Loucy (cell line): ENCODE measurements at regions not wholly inside any gene's neighbourhood (a gene's known extent, or its start where the extent isn't known, plus 50 kb on each side); places are given as distances from the start of the nearest gene placed in this dataset.

Experiments
- EZH2phosphoT487 ChIP-seq: fragments of 200-600 bp; IDR thresholded peaks from 2 replicates; pipeline ENCODE4 v1.6.1; 2018; ENCODE audit warnings: antibody characterized with exemption, mild to moderate bottlenecking, moderate library complexity, borderline replicate concordance
- TF ChIP-seq, protein P1 (sequence below): fragments of 200-600 bp; sonication (generic); conservative IDR thresholded peaks from 2 replicates; pipeline ENCODE4 v1.5.1; 2014; ENCODE audit warnings: mild to moderate bottlenecking, antibody characterized with exemption, low read length

DNA sequence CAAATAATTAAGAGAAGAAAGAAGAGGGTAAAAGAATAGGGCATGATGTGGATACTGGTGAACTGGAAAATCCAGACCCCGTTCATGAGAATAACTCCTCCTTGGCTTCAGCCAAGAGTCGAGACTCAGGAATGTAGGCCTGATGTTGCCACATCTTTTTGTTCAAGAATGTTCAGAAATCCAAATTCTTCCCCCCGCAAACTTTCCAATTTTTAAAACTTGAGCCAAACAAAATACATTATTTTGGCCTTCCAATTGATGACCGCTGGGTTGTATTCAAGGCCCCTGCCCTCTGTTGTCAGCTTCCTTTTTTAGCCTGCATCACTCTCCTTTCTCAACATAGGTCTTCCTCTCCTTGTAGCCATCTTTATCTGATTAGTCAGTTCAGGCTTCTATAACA lies 106.1 kb downstream of the TNFAIP3 start:
- TF ChIP-seq, protein P1, sequence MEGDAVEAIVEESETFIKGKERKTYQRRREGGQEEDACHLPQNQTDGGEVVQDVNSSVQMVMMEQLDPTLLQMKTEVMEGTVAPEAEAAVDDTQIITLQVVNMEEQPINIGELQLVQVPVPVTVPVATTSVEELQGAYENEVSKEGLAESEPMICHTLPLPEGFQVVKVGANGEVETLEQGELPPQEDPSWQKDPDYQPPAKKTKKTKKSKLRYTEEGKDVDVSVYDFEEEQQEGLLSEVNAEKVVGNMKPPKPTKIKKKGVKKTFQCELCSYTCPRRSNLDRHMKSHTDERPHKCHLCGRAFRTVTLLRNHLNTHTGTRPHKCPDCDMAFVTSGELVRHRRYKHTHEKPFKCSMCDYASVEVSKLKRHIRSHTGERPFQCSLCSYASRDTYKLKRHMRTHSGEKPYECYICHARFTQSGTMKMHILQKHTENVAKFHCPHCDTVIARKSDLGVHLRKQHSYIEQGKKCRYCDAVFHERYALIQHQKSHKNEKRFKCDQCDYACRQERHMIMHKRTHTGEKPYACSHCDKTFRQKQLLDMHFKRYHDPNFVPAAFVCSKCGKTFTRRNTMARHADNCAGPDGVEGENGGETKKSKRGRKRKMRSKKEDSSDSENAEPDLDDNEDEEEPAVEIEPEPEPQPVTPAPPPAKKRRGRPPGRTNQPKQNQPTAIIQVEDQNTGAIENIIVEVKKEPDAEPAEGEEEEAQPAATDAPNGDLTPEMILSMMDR: no peak
- no peak for TF ChIP-seq EZH2phosphoT487
